Keratinocyte (primary cell): ENCODE measurements at regions not wholly inside any gene's neighbourhood (a gene's known extent, or its start where the extent isn't known, plus 50 kb on each side); places are given as distances from the start of the nearest gene placed in this dataset.

Source experiments
- CTCF ChIP-seq, 3 experiments: IDR thresholded peaks in 1 of 3; conservative IDR thresholded peaks in 1 of 3; optimal IDR thresholded peaks in 1 of 3; 2 replicates in 2 of 3; 3 replicates in 1 of 3; pipeline versions ENCODE3 to v1.5.1; 2011; ENCODE audit warnings: low read length in 3 of 3, mild to moderate bottlenecking in 3 of 3, moderate library complexity in 2 of 3, control low read depth in 1 of 3, inconsistent platforms in 1 of 3; ENCODE audit not compliant: insufficient read depth in 2 of 3; ENCODE audit errors: extremely low read depth in 1 of 3
- EZH2 ChIP-seq: IDR thresholded peaks from one replicate; pipeline ENCODE4 v1.6.1; 2012; ENCODE audit warnings: inconsistent platforms, mild to moderate bottlenecking, low read length, moderate library complexity

GRCh38 chr2:238709325-238710025 lies 138.4 kb upstream of the TWIST2 start:
- TF ChIP-seq CTCF (optimal IDR thresholded peaks at IDR 0.05 in 1 of 3, IDR thresholded peaks at IDR 0.05 in 1 of 3, conservative IDR thresholded peaks at IDR 0.05 in 1 of 3; ENCODE audit: extremely low read depth in 1 of 3, insufficient read depth in 2 of 3, low read length in 3 of 3) (no peak), EZH2 (no peak)
